ENCODE measurements at regions not wholly inside any gene's neighbourhood (a gene's known extent, or its start where the extent isn't known, plus 50 kb on each side); places are given as distances from the start of the nearest gene placed in this dataset.
"Not testable (repeated sequence)": the region's sequence is repeated elsewhere in the genome, so short reads cannot be mapped to it uniquely, and the experiment has no call there.

DNA sequence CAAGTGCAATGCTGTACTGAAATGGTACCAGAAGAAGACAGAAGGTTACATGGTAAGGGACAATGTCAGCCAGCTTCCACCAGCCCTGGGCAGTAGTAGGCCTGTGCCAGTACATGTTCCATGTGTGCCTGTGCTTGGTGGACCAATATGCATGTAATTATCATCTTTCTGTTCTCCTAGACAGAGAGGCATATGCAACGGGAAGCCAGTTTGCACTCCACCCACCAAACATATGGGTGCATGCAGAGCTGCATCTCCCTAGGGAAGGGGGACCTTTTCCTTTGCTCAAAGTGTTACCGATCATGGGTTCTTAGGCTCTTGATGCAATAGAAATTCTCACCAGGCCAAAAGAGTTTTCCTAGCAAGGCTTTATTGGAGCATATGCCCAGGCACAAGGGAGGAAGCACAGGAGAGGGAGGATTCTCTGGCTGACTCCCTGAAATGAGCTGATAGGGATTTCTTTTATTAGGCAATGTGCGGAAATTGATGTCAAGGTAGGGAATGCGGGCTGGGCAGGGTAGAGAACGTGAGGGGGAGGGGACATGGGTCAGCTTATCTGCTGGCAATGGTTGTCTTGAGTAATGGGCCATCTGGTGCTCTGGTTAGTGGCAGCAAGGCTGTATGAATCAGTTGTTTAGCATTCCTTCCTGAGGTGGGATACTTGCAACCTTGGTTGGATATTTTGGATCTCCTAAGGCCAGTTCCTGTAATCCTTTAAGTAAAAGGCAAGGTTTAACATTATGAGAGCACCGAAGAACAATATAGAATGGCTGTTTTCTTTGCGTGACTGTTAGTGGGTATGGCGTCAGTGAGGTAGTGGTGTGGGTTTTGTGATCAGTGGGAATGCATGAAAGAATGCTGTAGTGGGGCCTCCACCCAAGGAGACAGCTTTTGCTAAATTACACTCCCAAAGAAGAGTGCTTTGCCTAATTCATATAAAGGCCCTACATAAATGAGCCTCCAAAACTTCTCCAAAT is 102.5 kb downstream of the CDRT15L2 start:
- DNase-seq (ENCODE audit: low read depth in 4 of 4, low spot score in 3 of 4) = not testable (repeated sequence)

DNA sequence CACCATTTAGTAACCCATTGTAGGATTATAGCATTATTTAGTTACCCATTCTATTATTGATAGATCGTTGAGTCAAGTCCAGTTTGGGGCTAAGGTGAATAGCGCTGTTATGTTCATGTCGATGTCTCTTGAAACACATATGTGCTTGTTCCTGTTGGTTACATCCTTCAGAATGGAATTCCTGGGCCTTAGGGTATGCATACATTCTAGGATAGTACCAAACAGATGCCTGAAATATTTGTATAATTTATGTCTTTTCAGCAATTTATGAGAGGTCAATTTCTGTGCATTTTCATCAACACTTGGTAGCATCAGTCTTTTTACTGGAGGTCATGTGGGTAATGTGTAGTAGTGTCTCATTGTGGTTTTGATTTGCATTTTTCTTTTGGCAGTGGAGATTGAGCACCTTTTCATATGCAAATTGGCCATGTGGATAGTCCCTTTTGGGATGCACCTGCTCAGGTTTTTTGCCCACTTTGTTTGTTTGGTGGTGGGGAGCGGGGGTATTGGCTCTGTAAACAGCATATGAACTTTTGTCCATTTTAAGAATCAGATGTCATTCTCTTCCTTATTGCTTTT is 104.2 kb downstream of the CDRT15L2 start:
- DNase-seq (ENCODE audit: low read depth in 4 of 4, low spot score in 3 of 4) = not testable (repeated sequence)

DNA sequence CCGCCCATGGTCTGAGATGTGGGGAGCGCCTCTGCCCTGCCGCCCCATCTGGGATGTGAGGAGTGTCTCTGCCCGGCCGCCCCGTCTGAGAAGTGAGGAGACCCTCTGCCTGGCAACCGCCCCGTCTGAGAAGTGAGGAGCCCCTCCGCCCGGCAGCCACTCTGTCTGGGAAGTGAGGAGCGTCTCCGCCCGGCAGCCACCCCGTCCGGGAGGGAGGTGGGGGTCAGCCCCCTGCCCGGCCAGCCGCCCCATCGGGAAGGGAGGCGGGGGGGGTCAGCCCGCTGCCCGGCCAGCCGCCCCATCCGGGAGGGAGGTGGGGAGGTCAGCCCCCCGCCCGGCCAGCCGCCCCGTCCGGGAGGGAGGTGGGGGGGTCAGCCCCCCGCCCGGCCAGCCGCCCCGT is 105.5 kb downstream of the CDRT15L2 start:
- not testable (repeated sequence) for DNase-seq (ENCODE audit: low read depth in 4 of 4, low spot score in 3 of 4)

DNA sequence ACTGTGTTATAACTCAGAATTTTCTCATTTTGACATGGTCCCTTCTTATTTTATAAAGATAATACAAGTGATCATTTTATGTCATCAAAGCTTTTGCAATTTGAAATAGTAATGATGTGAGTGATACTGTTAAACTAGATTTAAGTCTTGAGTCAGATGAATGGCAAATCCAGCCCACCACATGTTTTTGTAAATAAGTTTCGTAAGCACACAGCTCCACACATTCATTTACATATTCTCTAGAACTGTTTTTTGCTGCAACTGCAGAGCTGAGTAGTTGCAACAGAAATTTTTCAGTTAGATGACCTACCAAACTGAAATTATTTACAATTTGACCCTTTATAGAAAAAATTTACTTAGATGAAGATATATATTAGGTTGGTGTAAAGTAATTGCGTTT is 108.1 kb downstream of the CDRT15L2 start:
- DNase-seq (ENCODE audit: low read depth in 4 of 4, low spot score in 3 of 4) = not testable (repeated sequence)

DNA sequence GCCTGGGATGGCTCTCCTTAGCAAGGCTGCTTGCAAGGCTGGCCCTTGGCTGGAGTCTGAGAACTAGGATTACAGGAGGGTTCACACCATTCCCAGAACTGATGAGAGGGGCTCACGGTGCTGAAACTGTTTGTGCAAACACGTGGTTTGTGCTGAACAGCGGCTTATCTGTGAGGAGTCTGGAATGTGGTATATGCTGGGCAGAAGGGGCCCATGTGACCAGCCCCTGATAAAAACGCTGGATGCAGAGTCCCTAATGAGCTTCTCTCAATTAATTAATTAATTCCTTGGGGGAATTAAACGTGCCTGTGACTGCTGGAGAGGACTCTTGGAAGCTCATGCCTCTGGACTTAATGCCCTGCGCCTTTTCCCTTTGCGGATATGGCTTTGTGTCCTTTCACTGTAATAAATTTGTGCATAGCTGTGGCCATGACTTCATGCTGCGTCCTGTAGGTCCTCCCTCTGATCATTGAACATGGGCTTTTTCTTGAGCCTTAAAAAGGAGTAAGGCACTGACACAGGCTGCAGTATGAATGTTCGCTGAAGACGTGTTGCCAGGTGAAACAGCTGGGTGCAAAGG is 109.7 kb downstream of the CDRT15L2 start:
- DNase-seq (ENCODE audit: low read depth in 4 of 4, low spot score in 3 of 4) = not testable (repeated sequence)

DNA sequence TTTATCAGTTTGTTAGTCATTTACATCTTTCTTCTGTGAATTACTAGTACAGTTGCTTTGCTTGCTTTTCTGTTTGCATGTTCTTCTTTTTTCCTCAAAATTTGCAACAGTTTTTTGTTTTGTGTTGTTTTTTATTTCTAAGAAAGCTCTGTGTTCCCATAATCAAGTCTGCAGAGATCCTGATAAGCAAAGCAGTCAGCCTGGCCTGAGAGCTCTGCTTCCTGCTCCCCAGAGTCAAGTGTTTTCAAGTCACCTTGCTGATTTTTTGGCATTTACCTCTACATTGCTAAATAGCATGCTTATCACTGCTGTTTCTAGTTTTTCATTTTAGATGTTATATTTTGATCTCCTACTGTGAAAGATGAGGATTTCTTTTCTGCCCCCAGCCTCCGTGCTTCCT is 113.2 kb downstream of the CDRT15L2 start:
- not testable (repeated sequence) for DNase-seq (ENCODE audit: low read depth in 4 of 4, low spot score in 3 of 4)

DNA sequence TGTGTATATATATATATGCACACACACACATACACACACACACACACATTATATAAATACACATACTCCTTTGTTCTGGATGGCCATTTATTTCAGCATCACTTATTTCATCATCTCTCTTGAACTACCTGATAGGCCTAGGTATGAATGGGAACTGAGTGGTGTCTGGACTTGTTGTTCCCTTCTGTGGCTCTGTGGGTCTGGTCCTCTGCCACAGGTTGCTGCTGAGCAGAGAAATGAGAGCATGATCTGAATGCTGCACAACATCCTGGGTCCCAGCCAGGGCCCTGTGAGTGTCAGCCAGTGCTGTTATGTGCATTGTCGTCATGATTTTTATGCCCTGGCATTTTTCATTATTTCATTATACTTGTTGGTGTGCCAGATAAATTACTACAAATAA is 116.3 kb downstream of the CDRT15L2 start:
- not testable (repeated sequence) for DNase-seq (ENCODE audit: low read depth in 4 of 4, low spot score in 3 of 4)

DNA sequence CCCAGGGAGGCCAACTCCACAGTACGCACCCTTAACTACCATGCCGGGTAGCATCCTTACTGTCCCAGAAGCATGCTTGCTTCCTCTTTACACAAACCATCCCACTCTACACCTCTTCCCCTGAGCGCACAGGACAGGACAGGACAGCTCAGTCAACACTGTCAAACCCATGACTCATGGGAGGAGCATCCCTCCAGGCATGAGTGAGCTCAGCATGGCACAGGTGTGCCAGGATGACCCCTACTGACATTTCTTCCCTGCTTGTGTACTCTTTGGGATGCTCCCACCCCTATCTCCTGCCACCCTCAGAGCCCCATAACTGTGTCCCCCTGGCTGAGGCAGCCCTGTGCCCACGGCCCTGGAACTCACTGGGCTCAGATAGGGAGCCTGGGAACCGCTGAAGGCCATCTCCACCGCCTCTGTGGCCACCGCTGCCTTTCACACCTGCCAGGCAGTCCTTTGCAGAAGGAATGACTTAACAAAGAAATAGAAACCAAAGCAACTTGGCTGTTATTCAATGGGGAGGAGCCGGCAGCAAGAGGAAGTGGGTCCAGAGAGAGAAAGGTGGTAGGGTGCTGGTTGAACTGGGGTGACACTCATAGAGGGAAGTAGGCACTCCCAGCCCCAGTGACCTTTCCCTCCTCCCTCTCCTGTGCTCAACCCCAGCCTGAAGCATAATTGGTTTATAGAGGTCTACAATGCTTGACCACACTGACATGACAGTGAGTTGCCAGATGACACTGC is 119.1 kb downstream of the CDRT15L2 start:
- DNase-seq (ENCODE audit: low read depth in 4 of 4, low spot score in 3 of 4) = not testable (repeated sequence)

DNA sequence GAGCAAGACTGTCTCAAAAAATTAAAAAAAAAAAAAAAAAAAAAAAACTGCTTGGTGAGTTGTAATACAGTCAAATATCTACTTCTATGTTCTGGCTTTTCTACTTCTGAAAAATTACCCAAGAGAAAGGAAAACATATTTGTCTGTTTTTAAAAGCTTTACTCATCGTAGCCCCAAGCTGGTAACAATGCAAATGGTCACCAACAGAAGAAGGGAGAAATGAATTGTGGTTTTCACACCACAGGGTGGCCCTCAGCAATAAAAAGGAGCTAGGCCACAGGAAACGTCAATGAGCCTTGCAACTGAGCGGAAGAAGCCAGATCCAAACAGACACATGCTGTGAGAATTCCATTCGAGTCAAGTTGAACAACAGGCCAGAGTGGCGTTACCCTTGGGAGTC is 121.0 kb downstream of the CDRT15L2 start:
- DNase-seq (ENCODE audit: low read depth in 4 of 4, low spot score in 3 of 4) = not testable (repeated sequence)

DNA sequence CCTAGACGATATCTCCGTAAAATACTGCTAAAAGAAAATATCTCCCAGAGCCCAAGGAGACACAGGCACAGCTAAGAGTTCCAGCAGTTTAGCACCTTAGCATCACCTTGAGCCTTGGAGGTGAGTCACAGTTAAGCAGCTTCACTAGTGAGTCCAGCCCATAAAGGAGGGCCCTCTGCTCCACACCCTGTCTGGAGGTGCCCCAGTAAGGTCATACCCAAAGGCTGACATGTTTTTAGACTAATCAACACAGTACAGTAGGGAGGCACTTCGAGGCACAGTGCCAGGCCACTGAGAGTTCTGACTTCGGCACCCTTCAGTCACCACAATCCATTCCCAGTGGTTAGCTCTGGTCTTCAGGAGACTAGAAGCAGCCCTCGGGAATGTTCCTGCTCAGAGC is 121.8 kb downstream of the CDRT15L2 start:
- not testable (repeated sequence) for DNase-seq (ENCODE audit: low read depth in 4 of 4, low spot score in 3 of 4)

DNA sequence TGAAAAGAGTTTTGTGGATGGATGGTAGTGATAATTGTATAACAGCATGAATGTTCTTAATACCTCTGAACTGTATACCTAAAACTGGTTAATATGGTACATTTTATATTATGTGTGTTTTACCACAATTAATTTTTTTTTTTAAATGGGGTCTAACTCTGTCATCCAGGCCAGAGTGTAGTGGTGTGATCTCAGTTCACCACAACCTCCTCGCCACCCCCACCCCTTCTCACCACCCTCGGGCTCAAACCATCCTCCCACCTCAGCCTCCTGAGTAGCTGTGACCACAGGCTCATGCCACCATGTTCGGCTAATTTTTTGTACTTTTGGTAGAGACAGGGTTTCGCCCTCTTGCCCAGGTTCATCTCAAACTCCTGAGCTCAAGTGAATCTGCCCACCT is 123.2 kb downstream of the CDRT15L2 start:
- no peak for DNase-seq (ENCODE audit: low read depth in 4 of 4, low spot score in 3 of 4)

DNA sequence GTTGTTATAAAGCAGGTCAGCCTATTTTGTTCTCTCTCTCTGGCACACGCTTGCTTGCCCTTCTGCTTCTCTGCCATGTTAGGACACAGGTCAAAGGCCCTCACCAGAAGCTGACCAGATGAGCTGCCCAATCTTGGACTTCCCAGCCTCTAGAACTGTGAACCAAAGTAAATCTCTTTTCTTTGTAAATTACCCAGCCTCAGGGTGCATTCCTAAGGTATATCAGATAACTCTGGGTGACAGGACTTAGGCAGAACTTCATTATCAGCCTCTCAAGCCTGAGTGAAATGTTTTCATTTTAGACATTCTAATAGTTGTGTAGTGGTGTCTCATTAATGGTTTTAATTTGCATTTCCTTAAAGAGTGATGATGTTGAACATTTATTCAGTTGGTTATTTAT is 124.3 kb downstream of the CDRT15L2 start:
- no peak for DNase-seq (ENCODE audit: low read depth in 4 of 4, low spot score in 3 of 4)

DNA sequence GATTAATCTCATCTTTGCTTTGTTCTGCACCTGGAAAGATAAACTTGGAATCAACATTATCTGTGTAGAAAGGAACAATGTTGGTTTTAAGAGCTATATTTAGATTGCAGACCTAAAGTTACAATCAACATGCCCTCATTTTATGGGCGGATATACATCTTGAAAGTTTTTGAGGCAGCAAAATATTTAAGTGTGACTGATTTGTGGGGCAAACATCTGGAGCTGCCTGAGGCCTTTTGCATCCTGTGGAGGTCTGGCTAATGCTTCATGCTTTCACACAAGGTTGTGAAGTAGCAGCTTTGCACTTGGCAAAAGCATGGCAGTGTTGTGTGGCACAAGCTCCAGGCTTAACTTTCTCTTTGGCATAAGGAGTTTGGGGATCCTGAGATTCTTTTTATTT is 125.7 kb downstream of the CDRT15L2 start:
- DNase-seq (ENCODE audit: low read depth in 4 of 4, low spot score in 3 of 4) = not testable (repeated sequence)

DNA sequence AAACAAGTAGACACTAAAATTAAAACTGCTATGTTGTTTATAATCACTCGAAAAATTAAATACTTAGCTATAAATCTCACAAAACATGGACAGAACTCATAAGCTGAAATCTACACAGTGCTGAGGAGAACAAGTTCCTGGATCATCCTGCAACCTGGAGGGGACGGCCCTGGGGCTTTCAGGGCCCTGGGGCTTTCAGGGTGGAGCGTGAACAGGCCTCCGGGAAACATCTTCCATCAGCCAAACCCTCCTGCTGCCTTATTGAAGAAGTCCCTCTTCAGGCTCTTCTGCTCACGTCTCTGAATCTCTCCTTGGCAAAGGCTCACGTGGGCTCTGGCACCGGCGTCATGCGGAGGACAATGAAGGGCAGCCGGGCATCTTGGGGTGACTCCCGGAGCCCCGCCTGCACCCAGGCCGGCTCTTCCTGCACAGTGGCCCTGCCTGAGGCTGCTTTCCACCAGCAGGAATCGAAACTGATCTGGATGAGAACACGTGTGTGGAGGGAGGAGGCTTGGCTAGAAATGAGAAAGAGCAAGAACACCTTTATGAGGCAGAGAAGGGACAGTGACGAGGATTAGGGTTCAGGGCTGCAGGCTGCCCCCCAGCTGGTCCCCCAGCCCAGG is 127.3 kb downstream of the CDRT15L2 start:
- DNase-seq (ENCODE audit: low read depth in 4 of 4, low spot score in 3 of 4) = no peak

DNA sequence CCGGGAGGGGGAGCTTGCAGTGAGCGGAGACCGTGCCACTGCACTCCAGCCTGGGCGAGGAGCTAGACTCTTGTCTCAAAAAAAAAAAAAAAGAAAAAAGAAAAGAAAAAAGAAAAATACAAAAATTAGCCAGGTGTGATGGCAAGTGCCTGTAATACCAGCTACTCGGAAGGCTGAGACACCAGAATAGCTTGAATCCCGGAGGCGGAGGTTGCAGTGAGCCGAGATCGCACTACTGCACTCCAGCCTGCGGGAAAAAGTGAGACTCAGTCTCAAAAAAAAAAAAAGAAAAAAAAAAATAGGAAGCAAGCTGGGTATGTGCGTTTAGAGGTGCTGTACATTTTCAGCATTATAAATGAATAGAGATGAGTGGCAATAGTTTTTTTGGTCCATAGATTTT is 129.3 kb downstream of the CDRT15L2 start:
- DNase-seq (ENCODE audit: low read depth in 4 of 4, low spot score in 3 of 4) = not testable (repeated sequence)

DNA sequence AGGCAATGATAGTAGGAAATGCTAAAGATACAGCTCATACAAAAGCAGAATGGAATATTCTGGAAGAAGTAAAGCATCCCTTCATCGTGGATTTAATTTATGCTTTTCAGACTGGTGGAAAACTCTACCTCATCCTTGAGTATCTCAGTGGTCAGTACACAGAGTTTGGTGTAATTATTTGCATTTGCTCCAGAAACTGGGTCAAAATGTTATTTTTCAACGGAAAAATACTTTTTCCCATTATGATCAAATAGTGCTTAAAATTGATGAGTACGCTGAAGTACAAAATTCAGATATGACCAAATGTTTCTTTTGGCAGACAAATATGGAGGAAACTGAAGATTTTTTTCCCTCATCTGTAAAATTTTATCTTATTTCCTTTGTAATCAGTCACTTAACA is 137.0 kb downstream of the CDRT15L2 start:
- not testable (repeated sequence) for DNase-seq (ENCODE audit: low read depth in 4 of 4, low spot score in 3 of 4)

DNA sequence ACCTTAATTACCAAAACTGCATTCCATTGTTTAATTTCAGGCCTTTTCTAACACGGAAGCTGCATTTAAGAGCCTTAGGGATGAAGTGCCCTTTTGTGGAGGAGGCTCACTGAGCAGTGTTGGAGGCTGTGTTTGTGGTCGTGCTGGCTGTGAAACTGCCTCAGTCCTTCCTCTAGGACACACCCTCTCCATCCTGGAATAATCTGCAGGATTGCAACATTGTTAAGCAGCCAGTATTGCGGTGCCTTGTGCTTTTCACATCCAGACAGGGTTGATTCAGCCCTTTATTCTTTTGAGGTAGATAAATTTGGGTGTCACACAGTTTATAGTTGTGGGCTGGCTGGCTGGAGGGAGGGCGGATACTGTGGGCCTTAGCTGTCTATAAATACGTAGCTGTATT is 141.6 kb downstream of the CDRT15L2 start:
- no peak for DNase-seq (ENCODE audit: low read depth in 4 of 4, low spot score in 3 of 4)

DNA sequence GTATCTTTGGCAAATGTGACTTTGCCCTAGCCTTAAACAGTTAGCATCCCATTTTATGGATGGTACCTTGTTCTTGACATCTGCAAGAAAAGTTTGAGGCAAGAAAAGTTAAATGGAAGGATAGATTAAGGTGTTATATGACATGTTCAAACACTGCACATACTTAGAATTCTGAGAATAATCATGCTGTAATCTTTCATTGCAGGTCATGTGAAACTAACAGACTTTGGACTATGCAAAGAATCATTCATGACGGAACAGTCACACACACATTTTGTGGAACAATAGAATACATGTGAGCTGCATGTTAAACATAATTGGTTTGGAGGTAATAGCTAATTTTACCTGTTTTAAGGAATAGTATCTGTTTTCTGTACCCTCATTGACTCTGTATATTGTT is 144.9 kb downstream of the CDRT15L2 start:
- not testable (repeated sequence) for DNase-seq (ENCODE audit: low read depth in 4 of 4, low spot score in 3 of 4)

DNA sequence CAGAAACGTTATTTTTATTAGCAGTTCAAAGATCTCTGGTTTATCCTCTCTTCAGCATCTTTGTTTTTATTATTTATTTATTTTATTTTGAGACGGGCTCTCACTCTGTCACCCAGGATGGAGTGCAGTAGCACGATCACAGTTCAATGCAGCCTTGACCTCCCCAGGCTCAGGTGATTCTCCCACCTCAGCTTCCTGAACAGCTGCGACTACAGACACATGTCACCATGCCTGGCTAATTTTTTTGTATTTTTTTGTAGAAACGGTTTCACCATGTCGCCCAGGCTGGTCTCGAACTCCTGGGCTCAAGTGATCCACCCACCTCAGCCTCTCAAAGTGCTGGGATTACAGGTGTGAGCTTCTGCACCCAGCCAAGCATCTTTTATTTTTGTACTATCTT is 147.7 kb downstream of the CDRT15L2 start:
- not testable (repeated sequence) for DNase-seq (ENCODE audit: low read depth in 4 of 4, low spot score in 3 of 4)

DNA sequence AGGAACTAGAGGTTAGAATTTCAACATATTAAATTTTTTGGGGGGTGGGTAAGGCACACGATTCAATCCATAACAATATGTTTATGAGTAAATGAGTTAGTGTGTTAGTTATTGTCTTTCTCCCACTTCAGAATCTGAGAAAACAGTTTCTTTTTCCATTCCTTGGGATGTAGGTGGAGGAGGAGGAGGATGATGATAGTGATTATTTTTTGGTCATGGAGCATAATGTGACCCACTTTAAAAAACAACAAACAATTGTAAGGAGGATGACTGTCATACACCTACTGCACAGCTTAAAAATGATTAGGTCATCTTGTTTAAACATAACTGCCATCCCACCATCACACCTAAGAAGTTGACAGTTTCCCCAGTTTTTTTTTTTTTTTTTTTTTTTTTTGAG is 148.7 kb downstream of the CDRT15L2 start:
- no peak for DNase-seq (ENCODE audit: low read depth in 4 of 4, low spot score in 3 of 4)

Measured in left renal pelvis (tissue), 4 donors.